ENCODE measurements at regions not wholly inside any gene's neighbourhood (a gene's known extent, or its start where the extent isn't known, plus 50 kb on each side); places are given as distances from the start of the nearest gene placed in this dataset.

DNA sequence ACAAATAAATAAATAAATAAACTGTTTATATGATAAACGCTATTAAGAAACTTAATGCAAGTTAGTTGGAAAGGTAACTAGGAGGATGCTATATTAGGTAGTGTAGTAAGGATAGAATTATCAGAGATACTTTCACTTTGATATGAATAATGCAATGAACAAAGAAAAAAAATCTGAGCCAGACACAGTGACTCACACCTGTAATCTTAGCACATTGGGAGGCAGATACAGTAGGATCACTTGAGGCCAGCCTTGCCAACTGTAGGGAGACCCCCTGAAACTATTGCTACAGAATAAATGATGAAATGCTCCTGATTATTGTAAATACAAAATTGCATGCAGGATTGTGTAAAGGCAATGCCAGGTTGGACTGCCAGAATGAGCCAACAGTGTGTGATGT, 109.2 kb downstream of the ANXA2R start:
- DNase-seq: no peak
- intact Hi-C loops (cut with DNase I; ENCODE audit: low total_unique reads): no loop called here

DNA sequence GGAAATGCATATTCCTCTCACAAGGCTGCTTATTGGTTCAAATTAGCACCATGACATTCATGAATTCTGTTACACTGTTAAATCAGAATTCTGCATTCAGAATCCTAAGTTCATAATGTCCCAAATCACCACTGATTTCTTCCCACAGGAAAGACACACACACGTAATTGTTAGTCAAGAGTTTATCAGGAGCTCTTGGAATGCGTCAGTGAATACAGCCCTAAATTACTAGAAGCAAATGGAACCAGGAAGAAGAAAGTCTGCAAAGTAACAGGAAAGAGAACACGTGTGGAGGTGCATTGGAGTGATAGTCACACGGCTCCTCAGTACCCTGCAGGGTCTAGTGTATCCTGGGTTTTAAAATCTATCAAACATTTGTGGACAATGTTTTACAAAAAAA, 110.2 kb downstream of the ANXA2R start:
- no peak for DNase-seq
- TF ChIP-seq, protein P1, sequence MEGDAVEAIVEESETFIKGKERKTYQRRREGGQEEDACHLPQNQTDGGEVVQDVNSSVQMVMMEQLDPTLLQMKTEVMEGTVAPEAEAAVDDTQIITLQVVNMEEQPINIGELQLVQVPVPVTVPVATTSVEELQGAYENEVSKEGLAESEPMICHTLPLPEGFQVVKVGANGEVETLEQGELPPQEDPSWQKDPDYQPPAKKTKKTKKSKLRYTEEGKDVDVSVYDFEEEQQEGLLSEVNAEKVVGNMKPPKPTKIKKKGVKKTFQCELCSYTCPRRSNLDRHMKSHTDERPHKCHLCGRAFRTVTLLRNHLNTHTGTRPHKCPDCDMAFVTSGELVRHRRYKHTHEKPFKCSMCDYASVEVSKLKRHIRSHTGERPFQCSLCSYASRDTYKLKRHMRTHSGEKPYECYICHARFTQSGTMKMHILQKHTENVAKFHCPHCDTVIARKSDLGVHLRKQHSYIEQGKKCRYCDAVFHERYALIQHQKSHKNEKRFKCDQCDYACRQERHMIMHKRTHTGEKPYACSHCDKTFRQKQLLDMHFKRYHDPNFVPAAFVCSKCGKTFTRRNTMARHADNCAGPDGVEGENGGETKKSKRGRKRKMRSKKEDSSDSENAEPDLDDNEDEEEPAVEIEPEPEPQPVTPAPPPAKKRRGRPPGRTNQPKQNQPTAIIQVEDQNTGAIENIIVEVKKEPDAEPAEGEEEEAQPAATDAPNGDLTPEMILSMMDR (IDR thresholded peaks at IDR 0.05): no peak
- no peak for TF ChIP-seq POLR2A (IDR thresholded peaks at IDR 0.05)
- Histone ChIP-seq H3K9me3 (no peaks in the 10 kb centered on the region), H3K27ac (no peak overlapping the region), H3K4me1 (no peaks in the 10 kb centered on the region), H3K4me3 (no peak overlapping the region), H3K27me3 (no peaks in the 10 kb centered on the region), H3K36me3 (no peaks in the 10 kb centered on the region)
- intact Hi-C loops (cut with DNase I; ENCODE audit: low total_unique reads): no loop called here

More for the DNA sequence above, 109.2 kb downstream of the ANXA2R start:
- no peaks in the 10 kb centered on the region for H3K36me3 ChIP-seq
- no peaks in the 10 kb centered on the region for H3K27me3 ChIP-seq
- no peaks in the 10 kb centered on the region for H3K4me1 ChIP-seq
- no peak for TF ChIP-seq POLR2A (IDR thresholded peaks at IDR 0.05)
- TF ChIP-seq, protein P1 (IDR thresholded peaks at IDR 0.05): no peak
- no peak overlapping the region for H3K4me3 ChIP-seq
- no peaks in the 10 kb centered on the region for H3K9me3 ChIP-seq
- H3K27ac ChIP-seq: no peak overlapping the region

- no peaks in the 10 kb centered on the region for H3K9me3 ChIP-seq
- H3K4me3 ChIP-seq: no peak overlapping the region
- no peak overlapping the region for H3K27ac ChIP-seq
- no peaks in the 10 kb centered on the region for H3K36me3 ChIP-seq
- TF ChIP-seq, protein P1 (IDR thresholded peaks at IDR 0.05): no peak
- TF ChIP-seq POLR2A (IDR thresholded peaks at IDR 0.05): no peak
- H3K4me1 ChIP-seq: no peaks in the 10 kb centered on the region
- no peaks in the 10 kb centered on the region for H3K27me3 ChIP-seq
- DNase-seq: no peak
- intact Hi-C loops (cut with DNase I; ENCODE audit: low total_unique reads): no loop called here
These were observed 112.4 kb downstream of the ANXA2R start for GRCh38 chr5:42927730-42928129.

- Histone ChIP-seq H3K36me3 (no peaks in the 10 kb centered on the region), H3K27me3 (no peaks in the 10 kb centered on the region), H3K4me3 (no peak overlapping the region), H3K27ac (no peak overlapping the region), H3K4me1 (no peaks in the 10 kb centered on the region), H3K9me3 (no peaks in the 10 kb centered on the region)
- no peak for DNase-seq
- TF ChIP-seq, protein P1 (IDR thresholded peaks at IDR 0.05): no peak
- TF ChIP-seq POLR2A (IDR thresholded peaks at IDR 0.05): no peak
- intact Hi-C loops (cut with DNase I; ENCODE audit: low total_unique reads): no loop called here
These were observed 113.0 kb upstream of the SELENOP start for GRCh38 chr5:42924686-42925085.

GRCh38 chr5:42924226-42924625, 112.5 kb upstream of the SELENOP start:
- no peaks in the 10 kb centered on the region for H3K9me3 ChIP-seq
- intact Hi-C loops (cut with DNase I; ENCODE audit: low total_unique reads): no loop called here
- no peak for DNase-seq
- no peak overlapping the region for H3K27ac ChIP-seq
- no peak for TF ChIP-seq POLR2A (IDR thresholded peaks at IDR 0.05)
- TF ChIP-seq, protein P1 (IDR thresholded peaks at IDR 0.05): no peak
- H3K4me3 ChIP-seq: no peak overlapping the region
- H3K27me3 ChIP-seq: no peaks in the 10 kb centered on the region
- H3K36me3 ChIP-seq: no peaks in the 10 kb centered on the region
- no peaks in the 10 kb centered on the region for H3K4me1 ChIP-seq

Measured in uterus (tissue), 3 donors.